GOT3 (cell line): ENCODE measurements at regions not wholly inside any gene's neighbourhood (a gene's known extent, or its start where the extent isn't known, plus 50 kb on each side); places are given as distances from the start of the nearest gene placed in this dataset.

Experiments used
- DNase-seq: peaks from one replicate; lab custom pipeline; 2025; ENCODE audit warnings: mixed read lengths; lab: John Stamatoyannopoulos, UW

DNA sequence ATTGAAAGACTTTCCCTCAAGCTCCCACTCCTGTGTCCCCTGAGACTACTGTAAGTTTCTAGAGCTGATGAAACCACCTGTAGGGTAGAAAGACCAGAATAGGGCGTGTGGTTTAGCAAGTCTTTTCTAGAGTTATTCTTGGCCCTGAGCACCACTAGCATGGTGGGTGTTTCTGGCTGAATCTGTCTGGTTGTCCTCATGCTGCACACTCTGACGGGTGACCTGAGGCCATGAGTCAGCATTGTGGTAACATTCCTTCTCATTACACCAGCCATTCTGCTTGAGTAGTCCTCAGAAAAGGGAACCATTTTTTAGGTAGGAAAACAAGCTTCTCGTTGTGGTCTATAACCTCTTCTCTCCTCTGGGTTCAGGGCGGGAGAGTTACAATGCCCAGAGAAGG, 250.3 kb downstream of the SNX13 start:
- DNase-seq = no peak

DNA sequence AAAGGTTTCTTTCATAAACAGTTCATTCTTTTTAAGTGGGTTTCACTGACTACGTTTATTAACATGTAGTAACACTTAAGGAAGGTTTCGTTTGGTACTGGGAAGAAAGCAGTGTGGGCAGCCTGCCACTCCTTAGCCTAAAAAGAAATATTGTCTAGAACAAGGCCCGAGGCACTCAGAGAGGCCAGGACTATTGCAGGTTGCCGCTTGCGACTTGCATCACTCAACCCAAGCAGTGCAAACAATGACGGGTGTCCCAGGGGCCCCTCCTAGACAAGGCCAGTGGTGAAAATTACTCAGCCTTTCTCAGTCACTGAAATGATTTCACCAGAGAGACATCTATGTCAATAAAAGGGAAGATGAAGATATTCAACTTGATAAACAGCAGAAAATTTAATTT, 243.9 kb downstream of the SNX13 start:
- peak; percentile 95 for DNase-seq

GRCh38 chr7:17697128-17697881, 243.0 kb downstream of the SNX13 start:
- no peak for DNase-seq

GRCh38 chr7:17699696-17700095, 240.6 kb downstream of the SNX13 start:
- no peak for DNase-seq

DNA sequence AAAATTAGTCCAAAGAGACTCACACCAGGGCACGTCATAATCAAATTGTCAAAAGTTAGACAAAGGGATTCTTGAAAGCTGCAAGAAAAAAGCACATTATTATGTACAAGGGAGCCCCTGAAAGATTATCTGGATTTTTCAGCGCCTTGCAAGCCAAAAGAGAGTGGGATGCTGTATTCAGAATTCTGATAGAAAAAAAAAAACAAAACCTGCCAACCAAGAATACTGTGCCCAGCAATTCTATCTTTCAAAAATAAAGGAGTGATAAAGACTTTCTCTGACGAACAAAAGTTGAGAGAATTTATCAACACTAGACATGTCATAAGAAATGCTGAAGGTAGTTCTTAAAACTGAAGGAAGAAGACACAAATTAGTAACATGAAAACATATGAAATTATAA, 240.2 kb downstream of the SNX13 start:
- DNase-seq = no peak

DNA sequence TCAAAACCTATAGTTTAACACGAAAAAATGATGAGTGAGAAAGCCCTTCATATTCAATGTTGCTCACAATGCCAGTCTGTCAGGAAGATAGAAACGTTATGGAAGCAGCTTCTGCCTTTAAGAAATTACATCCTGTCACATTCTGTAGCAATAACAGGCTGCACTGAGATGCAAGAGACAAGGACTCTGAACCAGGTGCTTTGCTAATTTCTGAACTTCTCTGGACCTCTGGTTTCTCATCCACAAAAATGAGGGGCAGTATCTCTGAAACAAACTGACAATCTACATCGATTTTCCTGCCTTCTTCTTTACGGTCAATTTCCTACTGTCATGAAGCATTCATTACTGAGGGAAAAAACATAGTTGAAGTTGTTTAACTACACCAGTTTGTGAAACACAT, 234.0 kb downstream of the SNX13 start:
- DNase-seq = no peak

GRCh38 chr7:17706734-17707133, 233.6 kb downstream of the SNX13 start:
- DNase-seq = no peak

DNA sequence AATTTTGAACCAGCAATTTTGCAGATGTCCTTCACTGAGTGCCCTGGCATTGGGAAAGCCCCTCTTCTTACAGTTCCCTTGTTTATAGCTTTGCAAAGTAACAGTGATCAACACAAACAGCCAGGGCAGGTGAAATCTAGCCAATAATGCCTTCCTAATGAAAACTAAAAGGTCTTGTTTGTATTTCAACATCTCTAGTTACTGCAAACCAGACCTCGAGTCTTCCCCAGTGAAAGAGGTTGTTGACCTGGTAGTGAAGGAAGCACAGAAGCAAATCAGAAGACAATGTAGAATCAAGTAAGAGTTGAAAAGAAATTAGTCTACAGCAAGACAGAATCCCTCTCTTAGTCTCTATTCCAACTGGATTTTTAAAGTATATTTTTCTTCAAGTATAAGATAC, 231.2 kb downstream of the SNX13 start:
- DNase-seq = no peak

DNA sequence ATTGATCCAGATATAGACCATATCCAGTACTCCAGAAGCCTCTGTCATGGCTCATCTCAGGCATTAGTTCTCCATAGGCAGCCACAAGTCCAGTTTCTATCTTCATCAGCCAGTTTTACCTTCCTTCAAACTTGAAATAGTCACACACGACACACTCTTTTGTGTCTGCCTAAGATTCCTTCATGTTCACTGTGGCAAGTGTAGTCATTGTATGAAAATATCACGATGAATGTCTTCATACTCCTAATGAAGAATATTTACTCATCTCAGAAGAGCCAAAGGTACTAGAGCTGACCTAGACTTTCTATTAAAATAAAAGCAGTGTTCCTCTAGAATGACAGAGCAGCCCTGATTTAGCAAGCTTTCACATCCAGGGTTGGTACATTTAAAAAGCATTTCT, 230.7 kb downstream of the SNX13 start:
- no peak for DNase-seq

GRCh38 chr7:17710312-17710711, 230.0 kb downstream of the SNX13 start:
- DNase-seq = no peak

DNA sequence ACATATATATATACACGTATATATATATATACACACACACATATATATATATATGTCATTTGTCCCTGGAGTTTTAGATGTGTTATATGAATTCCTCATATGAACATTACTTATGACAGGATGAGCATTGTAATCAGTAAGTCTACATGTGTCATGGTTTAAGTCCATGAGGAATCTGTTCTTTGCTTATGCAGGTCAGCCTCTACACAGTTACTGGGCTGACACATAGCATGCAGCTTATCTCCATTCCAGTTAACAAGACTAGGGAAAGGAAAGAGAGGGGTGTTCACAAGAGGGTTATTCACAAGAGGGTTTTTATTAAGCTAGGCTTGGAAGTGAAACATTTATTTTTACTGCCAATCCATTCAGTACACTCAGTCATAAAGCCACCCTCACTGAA, 226.7 kb downstream of the SNX13 start:
- no peak for DNase-seq

DNA sequence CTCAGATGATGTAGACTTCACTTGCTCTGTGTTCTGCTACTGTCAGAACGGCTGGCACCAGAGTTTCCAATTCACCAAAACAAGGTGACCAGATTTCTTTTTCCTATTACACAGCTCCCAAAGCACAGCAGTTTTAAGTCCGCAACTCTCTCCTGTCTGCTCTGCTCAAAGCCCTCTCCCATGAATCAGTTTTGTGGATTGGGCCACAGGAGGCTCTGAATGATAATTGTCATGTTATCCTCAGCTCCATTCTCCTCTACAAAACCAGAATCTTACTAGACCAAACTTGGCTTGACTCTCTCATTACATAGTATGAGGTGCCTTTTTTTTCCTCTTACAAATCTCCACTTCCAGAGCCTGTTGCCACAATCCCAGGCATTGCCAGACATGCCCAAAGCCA, 223.5 kb downstream of the SNX13 start:
- no peak for DNase-seq

DNA sequence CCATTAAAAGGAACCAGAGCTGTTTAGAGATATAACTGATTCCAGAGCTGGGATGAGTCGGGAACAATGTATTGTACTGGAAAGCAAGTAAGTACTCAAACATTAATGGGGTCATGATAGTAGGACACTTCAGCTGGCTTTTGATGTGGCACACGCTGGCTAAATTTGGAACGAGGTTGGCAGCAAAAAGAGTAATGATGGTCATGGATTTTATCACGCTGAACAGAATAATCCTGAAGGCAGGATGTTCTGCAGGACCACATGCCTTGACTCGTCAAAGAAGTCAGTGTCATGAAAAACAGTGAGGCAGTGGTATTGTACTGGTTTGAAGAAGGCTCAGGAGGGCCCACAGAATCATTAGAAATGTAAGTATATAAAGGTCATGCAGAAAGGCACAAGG, 220.3 kb downstream of the SNX13 start:
- no peak for DNase-seq

DNA sequence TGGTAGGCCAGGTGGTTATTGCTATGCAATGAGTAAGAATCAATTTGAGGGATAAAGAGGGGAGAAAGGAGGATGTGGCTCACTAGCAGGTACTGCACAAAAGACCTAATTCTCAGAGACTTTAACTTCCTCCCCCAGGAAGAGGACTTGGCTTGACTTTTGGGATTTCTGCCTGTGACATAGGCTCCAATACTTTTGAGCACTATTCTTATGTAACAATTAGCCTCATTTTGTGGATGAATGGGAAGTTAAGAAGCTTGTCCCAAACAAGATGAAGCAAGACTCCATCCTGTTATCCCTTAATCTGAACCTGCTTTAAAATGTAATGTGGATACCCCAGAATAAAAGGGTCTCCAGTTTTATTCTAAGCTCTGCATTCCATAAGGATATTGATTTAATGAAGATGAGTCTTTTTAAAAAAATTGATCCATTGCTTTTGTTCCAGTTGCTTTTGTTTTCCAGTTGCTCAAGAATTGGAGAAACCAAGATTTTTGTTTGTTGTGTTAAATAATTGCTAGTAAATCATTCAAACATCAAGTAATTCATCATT, 218.5 kb downstream of the SNX13 start:
- no peak for DNase-seq

DNA sequence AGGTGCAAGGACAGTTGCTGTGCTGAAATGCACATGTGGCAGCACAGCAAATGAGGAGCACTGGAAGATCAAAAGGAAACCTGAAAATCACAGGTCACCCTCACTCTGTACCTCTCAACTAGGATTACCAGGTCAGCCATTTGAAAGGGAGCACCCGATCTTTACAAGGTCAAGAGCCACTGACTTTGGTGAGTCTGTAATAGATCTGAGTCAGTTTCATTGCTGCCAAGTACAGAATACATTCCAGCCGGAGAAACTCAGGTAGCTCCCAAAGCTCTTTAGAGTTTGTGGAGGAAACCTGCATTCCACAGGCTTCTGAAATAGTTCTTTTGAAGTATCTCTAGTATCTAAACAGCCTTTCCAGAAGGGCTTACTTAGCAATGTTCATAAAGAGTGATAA, 217.5 kb downstream of the SNX13 start:
- no peak for DNase-seq

GRCh38 chr7:17725821-17726220, 214.5 kb downstream of the SNX13 start:
- no peak for DNase-seq

GRCh38 chr7:17732083-17732482, 208.2 kb downstream of the SNX13 start:
- no peak for DNase-seq
